Neural cell (in vitro differentiated cells): ENCODE measurements at regions not wholly inside any gene's neighbourhood (a gene's known extent, or its start where the extent isn't known, plus 50 kb on each side); places are given as distances from the start of the nearest gene placed in this dataset.

Source experiments
- H2AFZ ChIP-seq: fragments of 200-600, 300-800 bp; sonication (generic), shearing (Covaris generic); 2 replicates; pipeline ENCODE4 v1.6.0; 2014; ENCODE audit warnings: low read depth, mild to moderate bottlenecking, antibody characterized with exemption, low read length, moderate library complexity
- H3F3A ChIP-seq: fragments of 200-600 bp; shearing (Covaris generic); 2 replicates; pipeline ENCODE4 v1.6.1; 2016; ENCODE audit warnings: mild to moderate bottlenecking, moderate library complexity, mixed read lengths, antibody characterized with exemption, low read length; ENCODE audit not compliant: insufficient read depth, poor library complexity, severe bottlenecking
- H3K27ac ChIP-seq: fragments of 200-600, 300-800 bp; sonication (generic), shearing (Covaris generic); 2 replicates; pipeline ENCODE4 v1.5.1; 2014; ENCODE audit warnings: mild to moderate bottlenecking, low read length, moderate library complexity
- H3K27me3 ChIP-seq: fragments of 300-800, 200-600 bp; sonication (generic), shearing (Covaris generic); 2 replicates; pipeline ENCODE4 v1.6.0; 2014; ENCODE audit warnings: mild to moderate bottlenecking, low read depth, low read length, moderate library complexity; ENCODE audit not compliant: insufficient read depth
- H3K36me3 ChIP-seq: fragments of 300-800, 200-600 bp; sonication (generic), shearing (Covaris generic); 2 replicates; pipeline ENCODE4 v1.5.1; 2014; ENCODE audit warnings: mild to moderate bottlenecking, antibody characterized with exemption, low read length, moderate library complexity; ENCODE audit not compliant: insufficient read depth
- H3K4me2 ChIP-seq: fragments of 300-800, 200-600 bp; sonication (generic), shearing (Covaris generic); 2 replicates; pipeline ENCODE4 v1.6.0; 2014; ENCODE audit warnings: mild to moderate bottlenecking, low read length
- H3K4me3 ChIP-seq: fragments of 300-800, 200-600 bp; sonication (generic), shearing (Covaris generic); 2 replicates; pipeline ENCODE4 v1.5.1; 2014; ENCODE audit warnings: mild to moderate bottlenecking, low read length, moderate library complexity
- H3K79me2 ChIP-seq: fragments of 200-600 bp; shearing (Covaris generic); replicated peaks from 2 replicates; pipeline ENCODE4 v1.6.0; 2014; ENCODE audit warnings: mild to moderate bottlenecking, low read length, moderate library complexity; ENCODE audit not compliant: insufficient read depth
- H3K9ac ChIP-seq: fragments of 300-800, 200-600 bp; sonication (generic), shearing (Covaris generic); 2 replicates; pipeline ENCODE4 v1.6.1; 2016; ENCODE audit warnings: mild to moderate bottlenecking, low read length, mixed read lengths
- H3K9me2 ChIP-seq: fragments of 200-600 bp; shearing (Covaris generic); 2 replicates; pipeline ENCODE4 v1.6.1; 2016; ENCODE audit warnings: mild to moderate bottlenecking, low read length, mixed read lengths; ENCODE audit not compliant: insufficient read depth
- H3K9me3 ChIP-seq: fragments of 200-600, 300-800 bp; sonication (generic), shearing (Covaris generic); 2 replicates; pipeline ENCODE4 v1.6.1; 2016; ENCODE audit warnings: mild to moderate bottlenecking, mixed run types, low read length, moderate library complexity, mixed read lengths
- H4K20me1 ChIP-seq: fragments of 200-600 bp; shearing (Covaris generic); 2 replicates; pipeline ENCODE4 v1.6.1; 2016; ENCODE audit warnings: mild to moderate bottlenecking, mixed run types; ENCODE audit not compliant: insufficient read depth
- CTCF ChIP-seq: fragments of 450-650 bp; IDR thresholded peaks from 2 replicates; pipeline ENCODE4 v1.5.1; 2014; ENCODE audit warnings: antibody characterized with exemption, mild to moderate bottlenecking, moderate library complexity; ENCODE audit not compliant: poor library complexity, severe bottlenecking
- EP300 ChIP-seq: fragments of 450-650 bp; conservative IDR thresholded peaks from 2 replicates; pipeline ENCODE4 v1.6.1; 2014; ENCODE audit warnings: antibody characterized with exemption, mild to moderate bottlenecking, moderate library complexity; ENCODE audit not compliant: poor library complexity, severe bottlenecking
- EZH2 ChIP-seq: fragments of 200-600, 300-800 bp; shearing (Covaris generic), sonication (generic); IDR thresholded peaks from 2 replicates; pipeline ENCODE4 v1.6.1; 2014; ENCODE audit warnings: antibody characterized with exemption, low read length, borderline replicate concordance, mild to moderate bottlenecking; ENCODE audit not compliant: insufficient read depth, poor library complexity, severe bottlenecking
- MXI1 ChIP-seq: fragments of 450-650 bp; conservative IDR thresholded peaks from 2 replicates; pipeline ENCODE4 v1.6.1; 2014; ENCODE audit warnings: antibody characterized with exemption, mild to moderate bottlenecking; ENCODE audit not compliant: poor library complexity, severe bottlenecking
- POLR2AphosphoS5 ChIP-seq: IDR thresholded peaks from 2 replicates; pipeline ENCODE4 v1.6.1; 2012
- RAD21 ChIP-seq: fragments of 450-650 bp; conservative IDR thresholded peaks from 2 replicates; pipeline ENCODE4 v1.6.1; 2014; ENCODE audit warnings: antibody characterized with exemption, mild to moderate bottlenecking, moderate library complexity
- REST ChIP-seq: IDR thresholded peaks from 2 replicates; pipeline ENCODE4 v1.6.1; 2012; ENCODE audit warnings: borderline replicate concordance
- SMC3 ChIP-seq: fragments of 450-650 bp; conservative IDR thresholded peaks from 2 replicates; pipeline ENCODE4 v1.6.1; 2014; ENCODE audit warnings: antibody characterized with exemption, mild to moderate bottlenecking, moderate library complexity; ENCODE audit not compliant: poor library complexity
- TAF1 ChIP-seq: IDR thresholded peaks from 2 replicates; pipeline ENCODE4 v1.6.1; 2012; ENCODE audit warnings: low read depth

GRCh38 chr11:122463530-122463929 is 192.0 kb upstream of the UBASH3B start:
- H2AFZ ChIP-seq, result no peak overlapping the region
- no peaks in the 10 kb centered on the region for H3K36me3 ChIP-seq
- H3K79me2 ChIP-seq, result no peaks in the 10 kb centered on the region
- no peak for TF ChIP-seq POLR2AphosphoS5
- H3K27ac ChIP-seq, result no peak overlapping the region
- H3K9ac ChIP-seq, result no peak overlapping the region
- peaks cover 2% of the 10 kb centered on the region for H3K9me3 ChIP-seq
- H3F3A ChIP-seq, result no peaks in the 10 kb centered on the region
- no peak overlapping the region for H3K4me3 ChIP-seq
- no peaks in the 10 kb centered on the region for H3K27me3 ChIP-seq
- no peaks in the 10 kb centered on the region for H3K9me2 ChIP-seq
- H3K4me2 ChIP-seq, result no peak overlapping the region
- H4K20me1 ChIP-seq, result no peaks in the 10 kb centered on the region

- TF ChIP-seq POLR2AphosphoS5 (no peak), EP300 (no peak), SMC3 (no peak), CTCF (no peak), EZH2 (no peak), MXI1 (no peak), REST (no peak), RAD21 (no peak), TAF1 (no peak)
- Histone ChIP-seq H3K36me3 (no peaks in the 10 kb centered on the region), H2AFZ (no peak overlapping the region), H3K4me2 (no peak overlapping the region), H3F3A (no peaks in the 10 kb centered on the region), H3K79me2 (no peaks in the 10 kb centered on the region), H3K9me2 (no peaks in the 10 kb centered on the region), H3K27me3 (no peaks in the 10 kb centered on the region), H3K27ac (no peak overlapping the region), H3K9me3 (peaks cover 4% of the 10 kb centered on the region), H4K20me1 (no peaks in the 10 kb centered on the region), H3K9ac (no peak overlapping the region), H3K4me3 (no peak overlapping the region)
Measured at GRCh38 chr11:122459064-122459463, 196.5 kb upstream of the UBASH3B start.

DNA sequence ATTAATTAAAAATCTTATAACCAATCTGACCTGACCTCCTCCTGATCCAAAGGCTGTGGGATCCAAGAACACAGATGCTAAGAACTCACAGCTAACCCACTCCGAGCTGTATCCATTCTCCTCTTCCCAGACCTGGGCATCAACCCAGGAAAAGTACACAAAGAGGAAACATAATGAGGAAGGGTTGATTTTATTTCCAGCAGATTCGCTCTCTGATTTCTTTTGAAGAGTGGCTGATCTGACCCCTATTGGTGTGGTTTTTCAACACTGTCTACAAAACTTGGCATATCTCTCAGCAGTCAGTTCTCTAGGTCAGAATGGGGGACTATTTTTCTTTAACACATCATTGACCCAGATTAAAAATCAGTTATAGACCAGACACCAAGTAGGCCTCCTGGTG is 201.9 kb upstream of the UBASH3B start:
- H3K4me2 ChIP-seq, result no peak overlapping the region
- H3K4me3 ChIP-seq, result no peak overlapping the region
- H3K9me3 ChIP-seq, result peaks cover 2% of the 10 kb centered on the region
- H3F3A ChIP-seq, result no peaks in the 10 kb centered on the region
- no peak for TF ChIP-seq EP300
- TF ChIP-seq SMC3, result no peak
- TF ChIP-seq RAD21, result no peak
- TF ChIP-seq POLR2AphosphoS5, result no peak
- no peak for TF ChIP-seq TAF1
- TF ChIP-seq MXI1, result no peak
- no peak for TF ChIP-seq REST
- TF ChIP-seq EZH2, result no peak
- no peak for TF ChIP-seq CTCF
- no peak overlapping the region for H3K27ac ChIP-seq
- H3K27me3 ChIP-seq, result no peaks in the 10 kb centered on the region
- no peak overlapping the region for H3K9ac ChIP-seq
- no peaks in the 10 kb centered on the region for H3K9me2 ChIP-seq
- no peaks in the 10 kb centered on the region for H3K79me2 ChIP-seq
- no peaks in the 10 kb centered on the region for H4K20me1 ChIP-seq
- H2AFZ ChIP-seq, result no peak overlapping the region
- H3K36me3 ChIP-seq, result no peaks in the 10 kb centered on the region
